ENCODE measurements at regions not wholly inside any gene's neighbourhood (a gene's known extent, or its start where the extent isn't known, plus 50 kb on each side); places are given as distances from the start of the nearest gene placed in this dataset.

DNA sequence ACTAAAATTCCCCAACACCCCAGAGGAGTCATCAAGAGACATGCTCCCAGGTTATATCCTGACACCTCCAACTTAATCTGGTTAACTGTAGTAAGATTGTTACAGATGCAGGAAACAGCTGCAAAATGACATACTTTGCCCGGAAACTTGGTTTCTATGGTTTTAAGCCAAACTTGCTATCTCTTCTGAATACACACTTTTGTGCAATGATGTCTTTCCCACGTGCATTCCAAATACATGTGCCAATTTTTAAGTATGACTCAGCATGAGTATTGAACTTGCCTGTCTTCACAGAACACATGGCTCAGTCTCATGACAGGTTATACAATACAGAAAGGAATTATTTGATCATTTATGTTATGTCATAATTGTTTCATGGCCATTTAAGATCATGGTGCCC lies 207.0 kb upstream of the DCBLD2 start:
- peak; percentile 16 for DNase-seq

DNA sequence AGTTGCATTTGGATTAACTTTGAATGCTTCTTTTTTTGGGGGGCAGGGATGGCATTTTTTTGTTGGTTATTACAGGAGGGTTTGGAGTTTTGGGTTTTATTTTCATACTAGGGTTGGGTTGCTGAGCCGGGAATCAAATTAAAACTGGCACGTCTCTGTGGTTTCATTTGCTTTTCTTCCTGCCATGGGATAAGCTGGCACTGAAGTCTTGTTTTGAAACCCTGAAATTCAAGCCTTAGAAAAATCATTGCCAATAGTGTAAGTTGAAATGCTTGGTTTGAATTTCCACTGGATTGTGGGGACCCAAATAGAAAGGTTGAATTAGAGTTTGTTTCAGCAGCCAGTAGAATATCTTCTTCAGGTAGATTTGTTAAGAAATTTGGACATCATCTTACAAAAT lies 193.1 kb upstream of the DCBLD2 start:
- DNase-seq, result no peak

DNA sequence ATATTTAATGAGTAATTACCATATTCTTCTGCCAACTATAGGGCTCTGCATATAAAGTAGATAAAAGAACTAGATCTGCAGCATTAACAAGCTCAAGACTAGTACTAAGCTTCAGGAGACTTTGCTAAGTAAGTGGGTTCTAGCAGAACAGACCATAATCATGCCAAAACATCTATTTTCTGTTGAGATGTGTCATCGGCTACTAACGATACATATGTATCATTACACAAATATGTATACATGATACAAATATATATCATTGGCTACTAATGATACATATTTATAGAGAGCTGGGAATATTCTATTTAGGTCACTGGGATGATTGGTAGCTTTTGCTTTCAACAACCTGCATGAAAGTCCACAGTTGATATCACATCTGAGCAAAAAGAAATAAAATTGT lies 185.8 kb upstream of the DCBLD2 start:
- no peak for DNase-seq

DNA sequence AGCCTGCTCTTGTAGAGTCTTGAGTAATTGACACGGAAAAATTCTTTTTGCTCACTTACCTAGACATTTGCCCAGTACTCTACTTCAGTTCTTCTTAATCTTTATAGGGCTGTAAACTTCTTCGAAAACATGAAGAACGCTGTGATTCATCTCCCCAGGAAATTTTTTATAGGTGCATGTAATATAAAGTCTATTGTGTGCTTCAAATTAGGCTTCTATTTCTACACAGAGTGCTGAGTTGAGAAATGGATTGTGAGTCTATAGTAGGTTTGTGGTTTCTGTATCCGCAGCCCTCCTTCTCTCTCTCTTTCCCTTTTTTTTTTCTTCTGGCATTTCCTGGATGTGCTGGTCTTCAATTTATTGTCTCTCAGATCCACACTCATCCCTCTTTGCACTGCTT lies 183.3 kb upstream of the DCBLD2 start:
- no peak for DNase-seq

DNA sequence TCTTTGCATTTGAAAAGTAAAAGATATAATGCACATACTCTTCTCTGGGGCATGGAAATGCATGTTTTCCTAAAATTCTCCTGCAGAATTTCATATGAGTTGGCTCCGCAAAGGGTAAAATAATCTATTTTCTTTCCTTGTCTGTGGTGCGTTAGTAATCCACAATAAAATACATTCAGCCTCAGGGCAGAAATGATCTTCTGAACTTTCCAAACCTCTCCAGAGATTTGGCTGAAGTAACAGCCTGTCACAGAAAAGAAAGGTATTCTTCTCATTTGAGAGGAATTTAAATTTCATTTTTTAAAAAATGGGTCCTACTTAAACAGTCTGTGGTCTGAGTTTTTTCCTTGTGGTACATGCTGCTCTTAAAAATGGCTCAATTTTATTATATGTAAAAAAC lies 182.7 kb upstream of the DCBLD2 start:
- DNase-seq, result no peak

DNA sequence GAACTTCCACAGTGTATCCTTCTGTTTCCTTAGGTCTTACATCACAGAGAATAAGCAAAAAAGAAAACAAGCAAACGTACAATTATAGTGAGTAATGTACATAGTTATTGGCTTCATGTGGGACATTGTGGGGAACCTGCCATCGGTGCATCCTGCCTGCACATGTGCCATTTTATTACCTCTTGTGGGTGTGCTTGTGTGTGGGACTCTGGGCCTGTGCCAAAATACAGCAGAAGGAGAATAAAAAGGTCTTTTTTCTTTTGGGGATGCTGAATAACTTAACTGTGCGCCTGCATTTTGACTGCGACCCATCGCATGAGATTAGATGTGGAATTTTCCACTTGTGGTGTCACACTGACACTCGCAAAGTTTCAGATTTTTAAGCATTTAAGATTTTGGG lies 169.6 kb upstream of the DCBLD2 start:
- no peak for DNase-seq

DNA sequence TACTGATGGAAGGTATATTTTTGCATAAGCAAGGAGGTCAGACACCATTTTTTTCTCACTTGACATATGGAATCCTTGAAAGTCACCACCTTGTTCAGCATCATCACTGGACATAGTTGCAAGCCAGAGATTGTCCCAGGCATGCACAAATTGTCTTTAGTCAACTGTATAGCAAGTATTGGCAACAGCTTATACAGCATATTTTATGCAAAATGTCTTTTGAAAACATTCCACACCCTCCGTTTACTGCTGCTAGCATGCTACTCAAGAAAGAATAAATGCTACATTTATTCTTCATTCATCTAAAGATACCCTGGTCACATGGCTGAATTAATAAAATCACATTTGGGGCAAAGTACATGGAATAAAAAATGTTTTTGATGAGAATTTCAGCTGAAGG lies 168.5 kb upstream of the DCBLD2 start:
- DNase-seq, result no peak

DNA sequence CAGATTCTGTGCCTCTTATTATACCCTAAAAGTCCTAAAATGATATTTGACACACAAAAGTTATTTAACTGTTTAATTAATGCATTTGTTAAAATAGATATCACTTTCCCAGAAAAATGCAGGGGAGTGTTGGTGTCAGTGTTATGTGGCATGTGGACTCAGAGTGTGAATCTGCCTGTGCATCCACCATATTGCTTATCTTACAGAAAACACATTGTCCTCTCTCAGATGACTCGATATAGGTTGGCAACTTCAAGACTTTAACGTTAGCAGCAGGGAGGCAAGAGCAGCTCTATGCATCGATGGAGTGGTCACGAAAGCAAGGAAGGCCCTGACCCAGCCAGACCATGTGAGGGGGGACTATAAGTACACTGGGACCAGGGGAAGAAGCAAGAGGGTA lies 165.4 kb upstream of the DCBLD2 start:
- DNase-seq, result no peak

DNA sequence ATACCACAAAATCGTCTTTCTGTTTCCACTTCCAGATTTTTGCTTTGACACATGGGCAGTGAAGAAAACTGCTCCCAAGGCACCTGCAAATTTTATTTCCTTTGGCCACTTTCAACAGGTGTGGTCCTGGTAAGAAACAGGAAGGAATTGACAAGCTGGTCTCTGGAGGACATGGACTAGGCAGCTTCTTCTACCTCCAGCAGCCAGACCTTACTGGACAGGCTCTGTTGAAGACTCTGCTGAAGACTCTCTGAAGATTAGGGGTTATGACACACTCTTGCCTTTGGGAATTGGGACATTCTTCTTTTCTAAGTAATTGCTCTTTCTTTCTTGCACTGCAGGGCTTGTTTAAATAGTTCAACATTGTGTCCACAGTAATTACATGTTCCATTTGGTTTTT lies 147.7 kb upstream of the DCBLD2 start:
- DNase-seq, result no peak

DNA sequence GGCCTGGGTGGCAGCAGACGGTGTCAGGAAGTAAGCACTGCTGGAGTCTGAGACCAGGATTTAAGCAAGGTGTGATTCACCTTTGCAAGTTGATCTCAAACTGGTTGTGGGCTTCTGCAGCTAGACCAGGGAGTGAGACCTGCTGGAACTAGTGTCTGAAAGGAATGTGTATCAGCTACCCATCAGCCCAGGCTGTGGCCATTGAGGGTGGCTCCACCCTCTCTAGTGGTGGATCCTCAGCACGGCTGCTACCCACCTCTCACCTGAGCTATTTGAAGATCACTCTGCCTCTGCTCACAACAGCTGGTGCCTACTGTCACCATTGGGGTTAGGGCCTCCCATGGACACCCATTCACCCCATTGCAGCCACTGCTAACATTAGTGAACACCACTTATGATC lies 140.3 kb upstream of the DCBLD2 start:
- DNase-seq, result no peak

DNA sequence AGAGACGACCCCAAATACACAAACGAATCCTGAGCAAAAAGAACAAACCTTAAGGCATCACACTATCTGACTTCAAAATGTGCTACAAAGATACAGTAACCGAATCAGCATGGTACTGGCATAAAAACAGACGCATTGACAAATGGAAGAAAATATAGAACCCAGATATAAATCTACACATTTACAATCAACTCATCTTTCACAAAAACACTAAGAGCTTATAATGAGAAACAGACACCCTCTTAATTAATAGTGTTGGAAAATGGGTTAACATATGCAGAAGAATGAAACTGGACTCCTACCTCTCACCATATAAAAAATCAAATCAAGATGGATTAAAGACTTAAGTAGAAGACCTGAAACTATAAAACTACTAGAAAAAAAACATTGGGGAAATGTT lies 130.3 kb upstream of the DCBLD2 start:
- DNase-seq, result no peak

DNA sequence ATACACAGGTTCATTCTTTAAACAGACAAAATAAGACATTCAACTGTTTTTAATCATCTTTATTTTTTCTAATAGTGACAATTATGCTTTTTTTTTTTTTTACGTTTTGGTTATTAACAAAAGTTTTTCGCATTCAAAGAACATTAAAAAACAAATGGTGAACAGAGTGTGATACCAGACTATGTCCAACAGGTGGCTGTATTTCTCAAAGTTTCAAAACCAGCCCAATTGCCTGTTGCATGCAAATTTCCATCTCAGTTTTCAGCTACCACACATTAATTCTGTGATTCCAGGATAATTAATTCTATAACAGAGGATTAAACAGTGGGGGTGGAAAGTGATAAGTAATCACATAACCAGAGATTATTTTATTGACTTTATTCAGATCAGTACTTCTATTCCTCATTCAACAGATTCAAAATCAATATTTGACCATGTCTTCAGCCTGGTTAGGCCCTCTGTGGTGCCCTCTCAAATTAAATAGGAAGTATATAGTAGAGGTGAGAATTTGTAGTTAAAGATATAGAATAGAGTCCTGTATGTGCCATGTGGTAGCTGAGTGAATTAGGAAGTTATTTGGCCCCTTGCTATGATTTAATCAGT lies 122.2 kb upstream of the DCBLD2 start:
- peak; percentile 9 for DNase-seq

DNA sequence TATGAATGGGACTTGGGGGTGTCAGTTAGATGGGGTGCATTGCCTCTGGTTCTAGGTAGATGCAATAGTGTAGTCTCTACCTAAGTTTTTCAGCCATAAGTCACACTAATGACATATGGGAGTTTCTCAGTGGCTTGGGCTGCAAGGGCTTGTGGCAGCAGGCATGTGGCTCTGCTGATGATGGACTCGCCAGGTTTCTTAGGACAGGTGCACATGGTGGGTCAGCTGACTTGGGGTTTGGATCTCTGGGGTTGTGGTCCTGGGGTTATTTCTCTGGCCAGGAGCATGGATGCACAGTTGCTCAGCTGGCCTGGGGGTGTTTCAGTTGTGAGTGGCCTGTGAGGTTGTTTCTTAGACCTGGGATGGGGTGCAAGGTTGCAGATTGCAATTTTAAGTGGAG lies 120.0 kb upstream of the DCBLD2 start:
- no peak for DNase-seq

DNA sequence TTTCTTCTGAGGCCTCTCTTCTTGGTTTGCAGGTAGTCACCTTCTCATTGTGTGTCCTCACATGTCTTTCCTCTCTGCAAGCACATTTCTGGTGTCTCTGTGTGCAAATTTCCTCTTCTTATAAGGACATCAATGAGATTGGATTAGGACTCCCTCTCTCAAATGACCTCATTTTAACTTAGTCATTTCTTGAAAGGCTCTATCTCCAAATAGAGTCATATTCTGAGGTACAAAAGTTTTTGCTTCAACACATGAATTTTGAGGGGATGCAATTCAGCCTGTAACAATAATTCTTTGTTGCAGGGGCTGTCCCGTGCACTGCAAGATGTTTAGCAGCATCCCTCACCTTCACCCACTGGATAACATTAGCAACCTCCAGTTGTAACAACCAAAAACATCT lies 115.0 kb upstream of the DCBLD2 start:
- DNase-seq, result no peak

DNA sequence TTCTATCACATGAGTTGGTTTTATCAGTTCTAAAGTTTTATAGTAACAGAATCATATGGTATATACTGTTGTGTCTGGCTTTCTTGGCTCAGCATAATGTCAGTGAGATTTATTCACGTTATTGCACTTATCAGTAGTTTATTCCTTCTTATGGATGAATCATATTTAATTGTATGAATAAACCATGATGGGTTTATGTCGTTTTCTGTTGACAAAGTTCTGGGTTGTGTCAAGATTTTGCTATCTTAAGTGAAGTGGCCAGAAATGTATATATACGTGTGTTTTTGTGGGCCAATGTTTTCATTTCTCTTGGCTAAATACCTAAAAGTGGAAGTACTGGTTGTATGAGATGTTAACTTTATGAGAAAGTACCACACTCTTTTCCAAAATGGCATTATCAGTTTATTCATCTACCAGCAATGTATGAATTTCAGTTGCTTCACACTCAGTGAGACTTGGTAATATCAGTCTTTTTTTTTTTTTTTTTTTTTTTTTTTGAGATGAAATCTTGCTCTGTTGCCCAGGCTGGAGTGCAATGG lies 112.4 kb upstream of the DCBLD2 start:
- no peak for DNase-seq

DNA sequence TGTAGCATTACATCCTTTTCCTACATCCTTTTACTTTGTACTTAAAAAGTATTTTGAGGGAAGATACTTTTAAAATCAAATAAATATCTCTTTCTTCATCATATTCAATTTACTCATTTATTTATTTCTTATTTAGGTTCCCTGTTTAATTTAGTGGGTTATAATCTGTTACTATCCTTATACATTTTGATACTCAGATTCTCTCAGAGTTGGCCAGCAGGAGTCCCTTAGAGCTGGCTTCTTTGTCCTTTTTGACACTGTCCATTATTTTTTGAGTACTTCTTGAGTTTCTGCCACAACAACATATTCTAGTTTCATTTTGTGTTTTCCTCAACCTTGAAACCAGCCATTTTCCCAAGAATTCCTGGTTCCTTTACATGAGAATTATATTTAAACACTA lies 111.6 kb upstream of the DCBLD2 start:
- no peak for DNase-seq

DNA sequence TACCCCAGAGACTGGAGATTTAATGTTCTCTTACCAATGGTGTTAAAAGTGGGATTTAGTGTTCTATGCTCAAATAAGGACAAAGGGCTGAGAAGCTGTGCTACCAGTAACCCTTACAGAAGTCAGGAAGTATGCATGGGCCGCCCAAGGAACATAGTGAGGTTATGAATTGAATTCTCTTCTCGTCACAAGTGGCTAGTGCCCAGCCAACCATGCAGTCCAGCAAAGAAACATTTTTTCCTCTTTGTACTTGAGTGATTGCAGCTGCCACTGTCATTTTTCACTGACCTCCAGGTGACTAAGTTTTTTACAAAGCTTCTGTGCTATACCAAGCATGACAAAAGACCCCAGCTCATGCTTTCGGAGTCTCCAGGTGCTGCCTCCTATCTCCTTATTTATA lies 110.6 kb upstream of the DCBLD2 start:
- no peak for DNase-seq

DNA sequence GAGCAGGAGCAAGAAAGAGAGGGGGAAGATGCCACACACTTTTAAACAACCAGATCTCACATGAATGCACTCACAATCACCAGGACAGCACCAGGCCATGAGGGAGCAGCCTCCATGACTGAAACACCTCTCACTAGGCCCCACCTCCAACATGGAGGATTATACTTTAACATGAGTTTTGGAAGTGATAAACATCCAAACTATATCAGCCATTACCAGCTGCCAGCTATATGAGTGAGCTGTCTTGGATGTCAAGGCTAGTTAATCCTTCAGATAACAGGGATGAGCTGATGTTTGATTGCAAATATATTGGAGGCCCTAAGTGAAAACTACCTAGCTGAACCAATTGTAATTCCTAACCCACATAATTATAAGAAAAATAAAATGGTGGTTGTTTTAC lies 108.4 kb upstream of the DCBLD2 start:
- DNase-seq, result no peak

DNA sequence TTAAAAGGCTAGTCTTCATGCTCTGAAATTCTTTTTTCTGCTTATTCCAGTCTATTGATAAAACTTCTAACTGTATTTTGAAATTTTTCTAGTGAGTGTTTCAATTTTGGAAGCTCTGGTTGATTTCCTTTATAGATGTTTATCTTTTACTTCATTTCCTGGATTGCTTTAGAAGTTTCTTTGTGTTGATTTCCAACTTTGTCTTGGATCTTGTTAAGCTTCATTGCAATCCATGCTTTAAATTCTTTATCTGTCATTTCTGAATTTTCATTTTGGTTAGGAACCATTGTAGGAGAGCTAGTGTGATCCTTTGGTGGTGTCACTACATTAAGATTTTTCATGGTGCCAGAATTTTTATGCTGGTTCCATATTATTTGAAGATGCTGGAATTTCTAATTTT lies 105.2 kb upstream of the DCBLD2 start:
- no peak for DNase-seq

DNA sequence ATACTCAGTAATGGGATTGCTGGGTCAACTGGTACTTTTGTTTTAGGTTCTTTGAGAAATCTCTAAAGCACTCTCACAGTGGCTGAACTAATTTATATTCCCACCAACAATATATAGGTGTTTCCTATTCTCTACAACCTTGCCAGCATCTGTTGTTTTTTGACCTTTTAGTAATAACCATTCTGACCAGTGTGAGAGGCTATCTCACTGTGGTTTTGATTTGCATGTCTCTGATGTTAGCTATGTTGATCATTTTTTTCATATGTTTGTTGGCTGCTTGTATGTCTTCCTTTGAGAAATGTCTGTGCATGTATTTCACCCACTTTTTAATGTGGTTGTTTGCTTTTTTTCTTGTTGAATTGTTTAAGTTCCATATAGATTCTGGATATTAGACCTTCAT lies 98.2 kb upstream of the DCBLD2 start:
- no peak for DNase-seq

DNA sequence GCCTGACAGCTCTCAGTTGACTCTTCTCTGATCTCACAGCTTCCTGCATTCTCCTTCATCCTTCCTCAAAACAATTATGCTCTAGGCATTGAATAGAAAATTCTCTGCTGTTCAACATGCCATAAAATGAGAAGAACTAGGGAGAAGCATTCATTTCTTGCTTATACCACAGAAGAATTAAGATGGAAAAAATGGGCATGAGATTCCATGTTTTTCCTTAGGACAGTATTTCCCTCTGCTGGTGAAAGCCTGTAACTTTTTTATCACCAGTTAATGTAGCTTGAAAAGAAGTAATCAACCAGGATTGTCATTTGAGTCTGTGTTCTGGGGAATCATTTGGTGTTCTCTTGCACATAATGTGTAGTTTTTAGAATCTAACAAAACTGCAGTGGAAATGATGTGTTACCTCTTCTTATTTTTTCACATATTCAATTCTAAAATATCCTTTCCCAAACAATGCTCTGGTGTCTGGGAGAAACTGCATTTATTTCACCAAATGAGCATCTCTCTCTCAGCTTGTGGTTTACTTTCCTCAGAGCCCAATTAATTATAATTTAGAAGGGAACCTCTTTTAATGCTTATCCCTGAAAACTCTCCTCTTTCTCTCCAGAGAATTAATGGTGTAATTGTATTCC lies 92.8 kb upstream of the DCBLD2 start:
- DNase-seq, result peak; percentile 36

DNA sequence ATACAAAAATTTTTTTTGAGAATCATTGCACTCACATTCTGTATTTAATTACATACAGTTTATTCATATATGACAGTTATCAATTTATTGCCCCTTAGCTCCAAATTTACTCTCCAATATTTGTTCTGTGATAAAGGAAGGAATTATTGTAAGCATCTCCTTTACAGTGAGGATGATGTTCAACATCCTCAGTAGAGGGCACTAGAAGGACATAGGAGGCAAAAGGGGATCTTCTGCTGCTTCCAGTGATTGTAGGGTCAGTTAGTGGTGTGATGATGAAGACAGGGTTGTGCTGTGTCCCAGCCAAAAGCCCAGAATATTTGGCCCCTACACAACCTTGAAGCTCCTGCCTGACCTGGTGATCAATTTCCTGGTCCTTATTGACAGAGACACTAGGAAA lies 89.9 kb upstream of the DCBLD2 start:
- DNase-seq, result no peak

DNA sequence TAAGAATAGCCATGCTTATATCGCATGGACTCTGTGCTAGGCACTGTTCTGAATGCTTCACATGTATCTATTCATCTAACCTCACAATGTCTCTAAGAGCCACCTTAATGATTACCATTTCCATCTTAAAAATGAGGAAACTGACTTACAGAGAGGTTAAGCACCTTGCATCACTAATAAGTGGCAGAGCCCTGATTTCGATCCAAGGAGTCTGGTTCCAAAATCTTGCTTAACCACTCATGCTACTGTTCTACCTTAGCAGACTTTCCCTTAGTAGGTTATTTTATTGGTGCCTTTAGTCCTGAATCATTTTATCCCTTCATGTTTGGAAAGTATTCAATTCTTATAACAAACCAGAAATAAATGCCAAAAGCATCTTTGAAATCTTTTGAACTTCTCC lies 89.2 kb upstream of the DCBLD2 start:
- no peak for DNase-seq

DNA sequence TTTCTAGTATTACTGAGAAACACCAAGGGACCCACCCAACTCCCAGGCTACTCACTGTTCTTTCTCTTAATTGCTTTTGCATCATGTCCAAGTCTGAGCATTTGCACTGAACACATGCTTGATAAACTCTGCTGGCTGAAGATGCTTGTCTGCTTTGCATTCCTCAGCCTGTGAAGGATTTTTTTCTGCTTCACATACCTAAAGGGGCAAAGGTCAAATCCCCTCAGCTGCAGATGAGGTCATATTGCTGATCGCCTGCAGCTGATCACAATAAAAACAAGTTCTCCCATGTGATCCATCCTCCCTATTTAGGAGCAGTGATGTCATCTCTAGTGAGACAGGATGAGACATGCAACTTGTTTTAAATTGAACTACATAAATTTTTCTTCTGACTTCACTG lies 84.6 kb upstream of the DCBLD2 start:
- DNase-seq, result peak; percentile 76

DNA sequence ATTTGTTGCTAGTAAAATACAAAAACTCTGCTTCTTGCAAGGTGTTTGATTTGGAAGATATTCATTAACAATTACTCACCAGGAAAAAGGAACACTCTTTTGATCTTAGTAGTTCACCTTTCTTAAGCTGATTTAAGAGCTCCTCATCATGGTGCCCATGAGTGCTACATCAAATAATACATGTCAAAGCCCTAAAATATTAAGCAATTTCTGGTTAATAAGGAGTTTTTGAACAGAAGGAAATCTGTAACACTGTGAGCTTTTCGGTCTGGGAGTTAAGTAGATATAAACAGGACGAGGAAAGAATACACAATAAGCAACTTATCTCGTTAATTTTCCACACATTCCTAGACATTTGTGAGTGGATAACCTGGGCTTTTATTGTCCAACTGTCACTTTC lies 83.9 kb upstream of the DCBLD2 start:
- DNase-seq, result no peak
